Testis (tissue), 2 donors: ENCODE measurements at regions not wholly inside any gene's neighbourhood (a gene's known extent, or its start where the extent isn't known, plus 50 kb on each side); places are given as distances from the start of the nearest gene placed in this dataset.

Experiments
- POLR2A ChIP-seq: fragments of 450-650 bp; IDR thresholded peaks from one replicate; pipeline ENCODE4 v1.6.1; 2017; ENCODE audit warnings: antibody characterized with exemption, mild to moderate bottlenecking, moderate library complexity
- TF ChIP-seq, protein P1 (sequence below), 3 experiments: fragments of 450-650 bp in 2 of 3; fragments of 200-600 bp in 1 of 3; sonication (generic) in 1 of 3; IDR thresholded peaks; one replicate each; pipeline ENCODE4 v1.5.1; 2016 to 2019; ENCODE audit warnings: antibody characterized with exemption in 3 of 3, mild to moderate bottlenecking in 2 of 3, moderate library complexity in 1 of 3

DNA sequence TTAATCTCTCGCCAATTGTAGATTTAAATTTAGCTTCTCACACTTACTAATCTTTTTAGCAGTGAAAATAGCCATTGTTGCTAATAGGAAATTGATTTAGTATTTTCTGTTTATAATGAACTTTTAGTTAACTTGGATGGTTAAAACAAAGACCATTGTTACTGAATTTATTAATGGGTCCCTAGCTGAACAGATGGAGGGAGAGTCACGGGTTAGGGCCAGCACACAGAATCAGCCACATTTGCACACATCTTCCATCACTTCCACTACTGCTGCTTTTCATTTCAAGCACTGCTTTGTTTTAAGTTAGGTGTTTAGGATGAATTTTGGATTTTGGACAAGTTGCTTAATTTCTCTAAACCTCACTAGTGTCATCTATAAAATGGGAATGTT, 125.9 kb upstream of the ADAMTSL1 start:
- TF ChIP-seq, protein P1, sequence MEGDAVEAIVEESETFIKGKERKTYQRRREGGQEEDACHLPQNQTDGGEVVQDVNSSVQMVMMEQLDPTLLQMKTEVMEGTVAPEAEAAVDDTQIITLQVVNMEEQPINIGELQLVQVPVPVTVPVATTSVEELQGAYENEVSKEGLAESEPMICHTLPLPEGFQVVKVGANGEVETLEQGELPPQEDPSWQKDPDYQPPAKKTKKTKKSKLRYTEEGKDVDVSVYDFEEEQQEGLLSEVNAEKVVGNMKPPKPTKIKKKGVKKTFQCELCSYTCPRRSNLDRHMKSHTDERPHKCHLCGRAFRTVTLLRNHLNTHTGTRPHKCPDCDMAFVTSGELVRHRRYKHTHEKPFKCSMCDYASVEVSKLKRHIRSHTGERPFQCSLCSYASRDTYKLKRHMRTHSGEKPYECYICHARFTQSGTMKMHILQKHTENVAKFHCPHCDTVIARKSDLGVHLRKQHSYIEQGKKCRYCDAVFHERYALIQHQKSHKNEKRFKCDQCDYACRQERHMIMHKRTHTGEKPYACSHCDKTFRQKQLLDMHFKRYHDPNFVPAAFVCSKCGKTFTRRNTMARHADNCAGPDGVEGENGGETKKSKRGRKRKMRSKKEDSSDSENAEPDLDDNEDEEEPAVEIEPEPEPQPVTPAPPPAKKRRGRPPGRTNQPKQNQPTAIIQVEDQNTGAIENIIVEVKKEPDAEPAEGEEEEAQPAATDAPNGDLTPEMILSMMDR (IDR thresholded peaks at IDR 0.05), result no peak
- TF ChIP-seq POLR2A, result no peak
